ENCODE measurements at regions not wholly inside any gene's neighbourhood (a gene's known extent, or its start where the extent isn't known, plus 50 kb on each side); places are given as distances from the start of the nearest gene placed in this dataset.

DNA sequence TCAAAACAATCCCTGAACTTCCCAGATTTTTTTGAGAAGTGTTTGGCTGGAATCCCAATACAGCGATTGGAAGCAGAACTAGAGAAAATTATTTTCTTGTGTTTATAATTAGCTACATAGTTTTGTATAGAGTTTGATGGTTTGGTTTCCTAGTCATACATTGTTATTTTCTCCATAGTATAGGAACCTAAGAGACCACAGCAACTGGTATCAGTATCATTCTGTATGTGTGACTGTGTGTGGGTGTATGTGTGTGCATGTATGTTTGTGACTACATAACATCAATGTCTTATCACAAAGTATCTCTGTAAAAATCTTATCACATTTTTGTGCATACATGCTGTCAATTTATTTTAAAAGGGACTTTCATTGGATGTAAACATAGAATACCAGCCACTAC lies 780.5 kb downstream of the MRPL39 start (continued):
- TF ChIP-seq BACH1 (IDR thresholded peaks at IDR 0.05; ENCODE audit: low read length) (no peak), CTBP2 (IDR thresholded peaks at IDR 0.05; ENCODE audit: borderline replicate concordance, insufficient read depth, insufficient read length, low read length) (no peak), TBP (IDR thresholded peaks at IDR 0.05; ENCODE audit: low read depth, low read length) (no peak), NANOG (IDR thresholded peaks at IDR 0.05; ENCODE audit: insufficient read depth, low read depth, low read length, poor library complexity, severe bottlenecking) (no peak), EZH2 (IDR thresholded peaks at IDR 0.05; ENCODE audit: low read depth, low read length, severe bottlenecking) (no peak), POLR2A (IDR thresholded peaks at IDR 0.05; ENCODE audit: control extremely low read depth in 1 of 2, low read depth in 2 of 2, low read length in 2 of 2) (no peak), KDM4A (IDR thresholded peaks at IDR 0.05; ENCODE audit: low read depth, low read length, severe bottlenecking) (no peak), PHF8 (conservative IDR thresholded peaks at IDR 0.05; ENCODE audit: low read depth, low read length) (no peak), CEBPB (IDR thresholded peaks at IDR 0.05; ENCODE audit: low read depth, low read length) (no peak)
